Memory B cell (primary cell): ENCODE measurements at regions not wholly inside any gene's neighbourhood (a gene's known extent, or its start where the extent isn't known, plus 50 kb on each side); places are given as distances from the start of the nearest gene placed in this dataset.
"Not testable (repeated sequence)": the region's sequence is repeated elsewhere in the genome, so short reads cannot be mapped to it uniquely, and the experiment has no call there.

Source experiments
- ATAC-seq: fragments of 150-1000 bp; cut with Tn5 transposase; 2 replicates; pipeline ENCODE4 v1.10.0; 2021; ENCODE audit warnings: low read depth, mild to moderate bottlenecking, moderate library complexity
- DNase-seq, 2 donors: peaks; one replicate each; pipeline ENCODE4 v3.0.0; 2022; ENCODE audit warnings: low spot score in 2 of 2
- H3K27ac Mint-ChIP-seq: one replicate; pipeline ENCODE4 v1.8.0; 2022; ENCODE audit warnings: mild to moderate bottlenecking, moderate library complexity, mixed read lengths
- H3K27me3 Mint-ChIP-seq: one replicate; pipeline ENCODE4 v1.8.0; 2022; ENCODE audit warnings: mixed read lengths
- H3K36me3 Mint-ChIP-seq: one replicate; pipeline ENCODE4 v1.8.0; 2022; ENCODE audit warnings: mild to moderate bottlenecking, mixed read lengths
- H3K4me1 Mint-ChIP-seq: one replicate; pipeline ENCODE4 v1.8.0; 2022; ENCODE audit warnings: mixed read lengths
- H3K4me3 Mint-ChIP-seq: one replicate; pipeline ENCODE4 v1.8.0; 2022; ENCODE audit warnings: mild to moderate bottlenecking, moderate library complexity, mixed read lengths
- H3K9me3 Mint-ChIP-seq: one replicate; pipeline ENCODE4 v1.8.0; 2022; ENCODE audit warnings: mixed read lengths

- Mint-ChIP-seq H3K4me3 (no peak overlapping the region), H3K27ac (no peak overlapping the region), H3K9me3 (no peaks in the 10 kb centered on the region), H3K27me3 (peaks cover 4% of the 10 kb centered on the region), H3K36me3 (no peaks in the 10 kb centered on the region), H3K4me1 (no peaks in the 10 kb centered on the region)
- DNase-seq = no peak
- no peak for ATAC-seq
Observed at GRCh38 chr21:38908537-38908936, 102.8 kb downstream of the ETS2 start.

- Mint-ChIP-seq H3K4me3 (no peak overlapping the region), H3K9me3 (no peaks in the 10 kb centered on the region), H3K4me1 (no peaks in the 10 kb centered on the region), H3K27ac (no peak overlapping the region), H3K36me3 (no peaks in the 10 kb centered on the region), H3K27me3 (no peaks in the 10 kb centered on the region)
- DNase-seq (no peak), ATAC-seq (no peak)
Observed at GRCh38 chr21:38905752-38906151, 100.0 kb downstream of the ETS2 start.

GRCh38 chr21:38905328-38905727 is 99.6 kb downstream of the ETS2 start:
- no peaks in the 10 kb centered on the region for H3K4me1 Mint-ChIP-seq
- no peaks in the 10 kb centered on the region for H3K9me3 Mint-ChIP-seq
- no peak overlapping the region for H3K4me3 Mint-ChIP-seq
- DNase-seq (no peak), ATAC-seq (no peak)
- H3K27me3 Mint-ChIP-seq = no peaks in the 10 kb centered on the region
- no peaks in the 10 kb centered on the region for H3K36me3 Mint-ChIP-seq
- H3K27ac Mint-ChIP-seq = no peak overlapping the region

GRCh38 chr21:38903690-38904139 is 98.0 kb downstream of the ETS2 start:
- Mint-ChIP-seq H3K4me3 (no peak overlapping the region), H3K9me3 (peaks cover 2% of the 10 kb centered on the region), H3K4me1 (no peaks in the 10 kb centered on the region), H3K27ac (no peak overlapping the region), H3K36me3 (no peaks in the 10 kb centered on the region), H3K27me3 (peaks cover 2% of the 10 kb centered on the region)
- ATAC-seq (no peak), DNase-seq (no peak)

- Mint-ChIP-seq H3K4me3 (no peak overlapping the region), H3K27me3 (peaks cover 3% of the 10 kb centered on the region), H3K4me1 (no peaks in the 10 kb centered on the region), H3K27ac (no peak overlapping the region), H3K36me3 (no peaks in the 10 kb centered on the region), H3K9me3 (peaks cover 3% of the 10 kb centered on the region)
- ATAC-seq (no peak), DNase-seq (no peak)
Observed at GRCh38 chr21:38902608-38903445, 97.1 kb downstream of the ETS2 start.

GRCh38 chr21:38900499-38900898 is 94.8 kb downstream of the ETS2 start:
- no peak for ATAC-seq
- Mint-ChIP-seq H3K9me3 (peaks cover 3% of the 10 kb centered on the region), H3K4me1 (no peaks in the 10 kb centered on the region), H3K27ac (no peak overlapping the region), H3K27me3 (peaks cover 3% of the 10 kb centered on the region), H3K4me3 (no peak overlapping the region), H3K36me3 (no peaks in the 10 kb centered on the region)
- no peak for DNase-seq

GRCh38 chr21:38899985-38900384 is 94.3 kb downstream of the ETS2 start:
- not testable (repeated sequence) for ATAC-seq, H3K4me1 Mint-ChIP-seq, H3K27ac Mint-ChIP-seq, H3K9me3 Mint-ChIP-seq, H3K27me3 Mint-ChIP-seq, H3K36me3 Mint-ChIP-seq, DNase-seq, H3K4me3 Mint-ChIP-seq

- Mint-ChIP-seq H3K4me1 (no peaks in the 10 kb centered on the region), H3K27ac (no peak overlapping the region), H3K9me3 (peaks cover 4% of the 10 kb centered on the region), H3K4me3 (no peak overlapping the region), H3K36me3 (no peaks in the 10 kb centered on the region), H3K27me3 (peaks cover 9% of the 10 kb centered on the region)
- ATAC-seq (no peak), DNase-seq (no peak)
Observed at GRCh38 chr21:38899277-38899947, 93.7 kb downstream of the ETS2 start.

- no peak overlapping the region for H3K27ac Mint-ChIP-seq
- no peaks in the 10 kb centered on the region for H3K4me1 Mint-ChIP-seq
- peaks cover 9% of the 10 kb centered on the region for H3K27me3 Mint-ChIP-seq
- H3K4me3 Mint-ChIP-seq = no peak overlapping the region
- peaks cover 4% of the 10 kb centered on the region for H3K9me3 Mint-ChIP-seq
- DNase-seq = no peak
- ATAC-seq = no peak
- H3K36me3 Mint-ChIP-seq = no peaks in the 10 kb centered on the region
Observed at GRCh38 chr21:38898422-38899096, 92.8 kb downstream of the ETS2 start.

- Mint-ChIP-seq H3K27me3 (peaks cover 11% of the 10 kb centered on the region), H3K4me1 (no peaks in the 10 kb centered on the region), H3K27ac (no peak overlapping the region), H3K4me3 (no peak overlapping the region), H3K9me3 (peaks cover 4% of the 10 kb centered on the region), H3K36me3 (peaks cover 1% of the 10 kb centered on the region)
- no peak for ATAC-seq
- DNase-seq = no peak
Observed at GRCh38 chr21:38897532-38898421, 92.0 kb downstream of the ETS2 start.

GRCh38 chr21:38894899-38895298 is 89.2 kb downstream of the ETS2 start:
- Mint-ChIP-seq H3K4me1 (no peaks in the 10 kb centered on the region), H3K27ac (no peak overlapping the region), H3K9me3 (peaks cover 7% of the 10 kb centered on the region), H3K4me3 (no peak overlapping the region), H3K36me3 (peaks cover 1% of the 10 kb centered on the region), H3K27me3 (peaks cover 17% of the 10 kb centered on the region)
- no peak for DNase-seq
- no peak for ATAC-seq

GRCh38 chr21:38888991-38889561 is 83.3 kb downstream of the ETS2 start:
- H3K9me3 Mint-ChIP-seq = peaks cover 9% of the 10 kb centered on the region
- no peaks in the 10 kb centered on the region for H3K4me1 Mint-ChIP-seq
- no peak overlapping the region for H3K27ac Mint-ChIP-seq
- no peak overlapping the region for H3K4me3 Mint-ChIP-seq
- ATAC-seq = no peak
- peaks cover 1% of the 10 kb centered on the region for H3K36me3 Mint-ChIP-seq
- peaks cover 9% of the 10 kb centered on the region for H3K27me3 Mint-ChIP-seq
- DNase-seq = no peak

- H3K4me1 Mint-ChIP-seq = no peaks in the 10 kb centered on the region
- H3K9me3 Mint-ChIP-seq = peaks cover 17% of the 10 kb centered on the region
- peaks cover 7% of the 10 kb centered on the region for H3K27me3 Mint-ChIP-seq
- H3K36me3 Mint-ChIP-seq = no peaks in the 10 kb centered on the region
- ATAC-seq (no peak), DNase-seq (no peak)
- H3K4me3 Mint-ChIP-seq = no peak overlapping the region
- no peak overlapping the region for H3K27ac Mint-ChIP-seq
Observed at GRCh38 chr21:38887749-38888148, 82.0 kb downstream of the ETS2 start.
